ENCODE measurements at regions not wholly inside any gene's neighbourhood (a gene's known extent, or its start where the extent isn't known, plus 50 kb on each side); places are given as distances from the start of the nearest gene placed in this dataset.

GRCh38 chr2:240230291-240230931 is 90.0 kb upstream of the OTOS start:
- Histone ChIP-seq H3K27me3 (no peaks in the 10 kb centered on the region), H3K9me3 (peaks cover 0 to 16% (median 7%) of the 10 kb centered on the region in 12 donors), H3K36me3 (no peaks in the 10 kb centered on the region), H3K4me3 (no peak overlapping the region), H3K27ac (no peak overlapping the region), H3K4me1 (peaks cover 0 to 26% (median 3%) of the 10 kb centered on the region in 12 donors)
- 57 to 72% (median 70%) methylated on average over 9 of the region's 9 CpGs for WGBS, 4 donors
- DNase-seq (peak in 1 of 5 donors; percentile 3), ATAC-seq (no peak)
- TF ChIP-seq, protein P1, sequence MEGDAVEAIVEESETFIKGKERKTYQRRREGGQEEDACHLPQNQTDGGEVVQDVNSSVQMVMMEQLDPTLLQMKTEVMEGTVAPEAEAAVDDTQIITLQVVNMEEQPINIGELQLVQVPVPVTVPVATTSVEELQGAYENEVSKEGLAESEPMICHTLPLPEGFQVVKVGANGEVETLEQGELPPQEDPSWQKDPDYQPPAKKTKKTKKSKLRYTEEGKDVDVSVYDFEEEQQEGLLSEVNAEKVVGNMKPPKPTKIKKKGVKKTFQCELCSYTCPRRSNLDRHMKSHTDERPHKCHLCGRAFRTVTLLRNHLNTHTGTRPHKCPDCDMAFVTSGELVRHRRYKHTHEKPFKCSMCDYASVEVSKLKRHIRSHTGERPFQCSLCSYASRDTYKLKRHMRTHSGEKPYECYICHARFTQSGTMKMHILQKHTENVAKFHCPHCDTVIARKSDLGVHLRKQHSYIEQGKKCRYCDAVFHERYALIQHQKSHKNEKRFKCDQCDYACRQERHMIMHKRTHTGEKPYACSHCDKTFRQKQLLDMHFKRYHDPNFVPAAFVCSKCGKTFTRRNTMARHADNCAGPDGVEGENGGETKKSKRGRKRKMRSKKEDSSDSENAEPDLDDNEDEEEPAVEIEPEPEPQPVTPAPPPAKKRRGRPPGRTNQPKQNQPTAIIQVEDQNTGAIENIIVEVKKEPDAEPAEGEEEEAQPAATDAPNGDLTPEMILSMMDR (IDR thresholded peaks at IDR 0.05), result no peak
- TF ChIP-seq POLR2A (IDR thresholded peaks at IDR 0.05), result no peak
- intact Hi-C loops (cut with DNase I), result loop anchor here in 6 of 10 donors (5.0 to 10.0 kb wide), 6 partner anchors 64 to 354 kb away; partner anchors contain the start of genes CAPN10 (in 1 of the 6), DUSP28 (in 1 of the 6) and RNPEPL1 (in 1 of the 6)

GRCh38 chr2:240231838-240232244 is 91.4 kb upstream of the OTOS start:
- ATAC-seq, result no peak
- no peaks in the 10 kb centered on the region for H3K27me3 ChIP-seq
- no peak overlapping the region for H3K4me3 ChIP-seq
- H3K27ac ChIP-seq, result no peak overlapping the region
- TF ChIP-seq POLR2A (IDR thresholded peaks at IDR 0.05), result no peak
- TF ChIP-seq, protein P1 (IDR thresholded peaks at IDR 0.05), result no peak
- peaks cover 0 to 16% (median 7%) of the 10 kb centered on the region in 12 donors for H3K9me3 ChIP-seq
- WGBS, 4 donors, result 87 to 91% (median 89%) methylated on average over 10 to 12 of the region's 12 CpGs
- peaks cover 0 to 40% (median 11%) of the 10 kb centered on the region in 12 donors for H3K4me1 ChIP-seq
- peak in 3 of 5 donors; percentile 7 to 17 (median 12) for DNase-seq
- no peaks in the 10 kb centered on the region for H3K36me3 ChIP-seq
- intact Hi-C loops (cut with DNase I), result loop anchor here in 7 of 10 donors (2.0 to 10.0 kb wide), 8 partner anchors 63 to 353 kb away; partner anchors contain the start of genes CAPN10 (in 1 of the 7), DUSP28 (in 1 of the 7) and RNPEPL1 (in 1 of the 7)

DNA sequence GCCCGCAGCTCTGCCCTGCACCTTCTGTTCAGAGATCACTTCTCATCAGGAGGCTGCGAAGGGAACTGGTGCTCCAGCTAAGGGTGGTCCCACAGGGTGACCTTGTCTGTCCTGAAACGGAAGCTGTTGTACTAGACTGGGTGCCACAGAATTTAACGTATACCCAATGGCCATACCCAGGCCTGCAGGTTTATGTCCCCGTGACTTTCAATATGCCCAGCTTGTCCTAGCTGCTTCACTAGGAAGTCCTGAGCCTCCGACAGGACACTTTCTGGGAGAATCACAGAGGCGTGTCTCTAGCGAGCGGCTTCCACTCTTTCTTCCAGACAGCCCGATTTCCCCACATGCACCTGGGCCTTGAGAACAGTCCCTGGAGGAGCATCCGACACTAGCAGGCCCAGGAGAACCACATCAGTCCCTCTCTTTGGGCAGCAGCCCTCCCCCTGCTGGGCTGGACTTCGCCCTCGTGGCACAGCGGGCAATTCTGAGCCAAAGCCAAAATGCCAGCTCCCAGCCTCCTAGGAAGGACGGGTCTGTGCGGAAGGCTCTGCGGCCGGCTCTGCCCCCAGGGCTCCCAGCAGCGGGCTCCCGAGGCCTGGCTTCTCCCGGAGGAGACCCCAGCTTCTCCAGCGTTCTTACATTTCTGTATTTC is 91.9 kb upstream of the OTOS start:
- Histone ChIP-seq H3K4me3 (no peak overlapping the region), H3K9me3 (peaks cover 0 to 16% (median 7%) of the 10 kb centered on the region in 12 donors), H3K4me1 (peaks cover 0 to 45% (median 15%) of the 10 kb centered on the region in 12 donors), H3K27me3 (no peaks in the 10 kb centered on the region), H3K27ac (peak overlapping the region in 5 of 12 donors; percentile 49 to 91 (median 74)), H3K36me3 (no peaks in the 10 kb centered on the region)
- intact Hi-C loops (cut with DNase I), result loop anchor here in 7 of 10 donors (2.0 to 10.0 kb wide), 8 partner anchors 62 to 352 kb away; partner anchors contain the start of genes CAPN10 (in 1 of the 7), DUSP28 (in 1 of the 7) and RNPEPL1 (in 1 of the 7)
- DNase-seq (peak in 2 of 5 donors; percentile 4 to 24), ATAC-seq (no peak)
- TF ChIP-seq, protein P1 (IDR thresholded peaks at IDR 0.05), result no peak
- TF ChIP-seq POLR2A (IDR thresholded peaks at IDR 0.05), result no peak
- WGBS, 4 donors, result 70 to 81% (median 79%) methylated on average over 22 of the region's 22 CpGs

All from heart left ventricle (tissue), 16 donors.